ENCODE measurements at regions not wholly inside any gene's neighbourhood (a gene's known extent, or its start where the extent isn't known, plus 50 kb on each side); places are given as distances from the start of the nearest gene placed in this dataset.
A peak's percentile ranks its signal among the peaks of the same experiment; 100 is the strongest.

DNA sequence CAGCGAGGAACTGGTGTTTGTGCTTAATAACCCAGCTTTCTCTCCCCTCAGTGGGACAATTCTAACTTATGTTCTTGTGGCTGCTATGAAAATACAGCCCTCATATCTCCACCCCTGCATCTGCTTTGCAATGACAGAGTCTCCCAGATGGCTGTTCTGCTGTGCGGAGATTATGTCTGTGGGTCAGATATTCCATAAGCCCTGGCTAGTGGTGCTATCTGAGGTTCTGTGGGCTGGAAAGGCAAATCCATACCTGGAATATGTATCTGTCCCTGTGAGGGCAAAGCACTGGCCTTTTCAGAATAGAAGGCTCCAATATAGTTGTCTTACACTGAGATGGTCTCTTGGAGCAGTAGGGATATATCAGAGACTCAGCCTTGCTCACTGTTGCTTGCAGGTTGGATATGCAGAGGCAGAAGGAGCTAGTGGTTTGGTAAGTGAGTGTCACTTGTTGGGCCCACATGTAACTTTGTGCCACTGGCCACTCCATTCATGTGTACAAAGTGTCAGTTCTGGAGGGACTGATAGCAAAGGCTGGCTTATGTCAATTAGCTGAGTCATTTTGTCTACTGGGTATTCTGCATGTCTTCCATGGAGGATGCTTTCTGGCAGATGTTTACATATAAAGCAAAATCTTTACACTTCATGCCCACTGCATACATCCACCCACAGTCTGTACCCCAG is 246.6 kb downstream of the FAM76B start:
- ChIA-PET POLR2A (no interaction called here), CTCF (no interaction called here)
- no peak for DNase-seq
- Histone ChIP-seq H3K4me3 (ENCODE audit: low read depth, low read length) (no peak overlapping the region), H3K27me3 (replicated peaks; ENCODE audit: control insufficient read depth, insufficient read depth, low read length) (no peaks in the 10 kb centered on the region), H3K36me3 (ENCODE audit: control insufficient read depth, insufficient read depth, low read length) (no peaks in the 10 kb centered on the region), H3K9me3 (no peaks in the 10 kb centered on the region), H3K4me1 (no peaks in the 10 kb centered on the region)
- Mint-ChIP-seq H3K36me3 (ENCODE audit: insufficient read depth, unreplicated experiment) (no peaks in the 10 kb centered on the region), H3K27me3 (ENCODE audit: insufficient read depth, unreplicated experiment) (peaks cover 8% of the 10 kb centered on the region), H3K27ac (ENCODE audit: unreplicated experiment) (no peak overlapping the region), H3K4me1 (ENCODE audit: low read depth, unreplicated experiment) (peaks cover 6% of the 10 kb centered on the region), H3K4me3 (ENCODE audit: unreplicated experiment) (no peak overlapping the region), H3K9me3 (ENCODE audit: unreplicated experiment) (no peaks in the 10 kb centered on the region)
- TF ChIP-seq, protein P1, sequence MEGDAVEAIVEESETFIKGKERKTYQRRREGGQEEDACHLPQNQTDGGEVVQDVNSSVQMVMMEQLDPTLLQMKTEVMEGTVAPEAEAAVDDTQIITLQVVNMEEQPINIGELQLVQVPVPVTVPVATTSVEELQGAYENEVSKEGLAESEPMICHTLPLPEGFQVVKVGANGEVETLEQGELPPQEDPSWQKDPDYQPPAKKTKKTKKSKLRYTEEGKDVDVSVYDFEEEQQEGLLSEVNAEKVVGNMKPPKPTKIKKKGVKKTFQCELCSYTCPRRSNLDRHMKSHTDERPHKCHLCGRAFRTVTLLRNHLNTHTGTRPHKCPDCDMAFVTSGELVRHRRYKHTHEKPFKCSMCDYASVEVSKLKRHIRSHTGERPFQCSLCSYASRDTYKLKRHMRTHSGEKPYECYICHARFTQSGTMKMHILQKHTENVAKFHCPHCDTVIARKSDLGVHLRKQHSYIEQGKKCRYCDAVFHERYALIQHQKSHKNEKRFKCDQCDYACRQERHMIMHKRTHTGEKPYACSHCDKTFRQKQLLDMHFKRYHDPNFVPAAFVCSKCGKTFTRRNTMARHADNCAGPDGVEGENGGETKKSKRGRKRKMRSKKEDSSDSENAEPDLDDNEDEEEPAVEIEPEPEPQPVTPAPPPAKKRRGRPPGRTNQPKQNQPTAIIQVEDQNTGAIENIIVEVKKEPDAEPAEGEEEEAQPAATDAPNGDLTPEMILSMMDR (IDR thresholded peaks at IDR 0.05; ENCODE audit: insufficient read depth in 1 of 2, low read depth in 1 of 2, low read length in 1 of 2, severe bottlenecking in 1 of 2, unreplicated experiment in 1 of 2), result no peak
- intact Hi-C loops (cut with micrococcal nuclease; ENCODE audit: unreplicated experiment), result no loop called here
- BruUV-seq (replicated peaks), result no TSS peak

DNA sequence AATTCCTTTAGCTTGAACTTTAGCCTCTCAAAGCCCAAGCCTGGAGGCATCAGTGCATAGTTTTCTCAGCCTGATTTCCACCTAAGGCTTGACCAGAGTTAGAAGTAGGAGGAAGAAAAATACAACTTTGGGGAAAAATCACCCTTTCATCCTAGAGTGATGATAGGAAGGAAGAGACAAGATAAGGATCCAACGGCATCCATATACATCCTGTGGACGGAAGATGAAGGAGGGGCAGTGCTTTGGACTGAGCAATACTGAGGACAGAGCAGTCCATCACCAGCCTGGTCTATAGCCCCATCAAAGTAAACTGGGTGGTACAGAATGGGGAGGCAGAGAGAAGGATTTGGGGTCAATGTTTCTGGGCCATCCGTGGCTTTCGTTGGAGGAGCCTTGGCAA is 247.9 kb downstream of the FAM76B start:
- Histone ChIP-seq H3K36me3 (ENCODE audit: control insufficient read depth, insufficient read depth, low read length) (no peaks in the 10 kb centered on the region), H3K4me3 (ENCODE audit: low read depth, low read length) (no peak overlapping the region), H3K4me1 (no peaks in the 10 kb centered on the region), H3K9me3 (no peaks in the 10 kb centered on the region), H3K27me3 (replicated peaks; ENCODE audit: control insufficient read depth, insufficient read depth, low read length) (no peaks in the 10 kb centered on the region)
- no TSS peak for BruUV-seq (replicated peaks)
- intact Hi-C loops (cut with micrococcal nuclease; ENCODE audit: unreplicated experiment), result no loop called here
- TF ChIP-seq, protein P1 (IDR thresholded peaks at IDR 0.05; ENCODE audit: insufficient read depth in 1 of 2, low read depth in 1 of 2, low read length in 1 of 2, severe bottlenecking in 1 of 2, unreplicated experiment in 1 of 2), result no peak
- Mint-ChIP-seq H3K4me1 (ENCODE audit: low read depth, unreplicated experiment) (peaks cover 6% of the 10 kb centered on the region), H3K27me3 (ENCODE audit: insufficient read depth, unreplicated experiment) (peaks cover 8% of the 10 kb centered on the region), H3K27ac (ENCODE audit: unreplicated experiment) (no peak overlapping the region), H3K9me3 (ENCODE audit: unreplicated experiment) (no peaks in the 10 kb centered on the region), H3K36me3 (ENCODE audit: insufficient read depth, unreplicated experiment) (no peaks in the 10 kb centered on the region), H3K4me3 (ENCODE audit: unreplicated experiment) (no peak overlapping the region)
- POLR2A ChIA-PET, result no interaction called here
- CTCF ChIA-PET, result no interaction called here
- DNase-seq, result no peak

DNA sequence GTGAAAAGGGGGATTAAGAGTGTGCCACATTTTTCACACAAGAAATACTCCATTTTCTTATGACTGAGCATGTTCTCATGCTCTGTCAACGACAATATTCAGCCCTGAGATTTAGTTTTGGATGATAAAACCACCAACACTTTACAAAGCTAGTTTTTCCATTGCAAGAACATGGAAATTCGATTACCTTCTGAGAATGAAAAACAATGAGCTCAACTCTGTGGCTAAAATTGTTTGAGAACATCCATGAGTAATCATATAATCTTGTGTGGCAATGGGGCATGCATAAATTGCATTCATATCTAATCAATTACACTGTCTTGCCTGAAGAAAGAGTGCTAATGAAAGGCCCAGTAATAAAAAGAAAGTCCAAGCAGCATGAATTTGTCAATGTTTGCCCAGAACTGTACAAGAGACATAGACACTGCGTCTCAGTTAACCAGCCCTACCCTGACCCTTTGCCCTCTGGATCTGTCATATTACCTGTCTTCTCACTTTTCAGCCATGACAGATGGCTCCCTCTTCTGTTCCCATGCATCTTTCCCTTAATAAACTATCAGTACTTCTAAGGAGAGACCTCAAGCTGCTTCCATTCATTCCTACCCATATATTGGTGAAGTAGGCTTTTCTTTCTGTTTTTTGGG is 253.4 kb downstream of the FAM76B start:
- intact Hi-C loops (cut with micrococcal nuclease; ENCODE audit: unreplicated experiment), result loop anchor here (1.0 to 5.0 kb wide), 2 partner anchors 171 to 385 kb away; no protein-coding TSS in a partner anchor
- TF ChIP-seq, protein P1 (IDR thresholded peaks at IDR 0.05; ENCODE audit: insufficient read depth in 1 of 2, low read depth in 1 of 2, low read length in 1 of 2, severe bottlenecking in 1 of 2, unreplicated experiment in 1 of 2), result peak in 1 of 2 experiments; percentile 41
- Mint-ChIP-seq H3K27me3 (ENCODE audit: insufficient read depth, unreplicated experiment) (peaks cover 9% of the 10 kb centered on the region), H3K9me3 (ENCODE audit: unreplicated experiment) (peaks cover 20% of the 10 kb centered on the region), H3K27ac (ENCODE audit: unreplicated experiment) (no peak overlapping the region), H3K36me3 (ENCODE audit: insufficient read depth, unreplicated experiment) (no peaks in the 10 kb centered on the region), H3K4me1 (ENCODE audit: low read depth, unreplicated experiment) (no peaks in the 10 kb centered on the region), H3K4me3 (ENCODE audit: unreplicated experiment) (no peak overlapping the region)
- no TSS peak for BruUV-seq (replicated peaks)
- Histone ChIP-seq H3K4me1 (no peaks in the 10 kb centered on the region), H3K36me3 (ENCODE audit: control insufficient read depth, insufficient read depth, low read length) (no peaks in the 10 kb centered on the region), H3K27me3 (replicated peaks; ENCODE audit: control insufficient read depth, insufficient read depth, low read length) (no peaks in the 10 kb centered on the region), H3K4me3 (ENCODE audit: low read depth, low read length) (no peak overlapping the region), H3K9me3 (peaks cover 15% of the 10 kb centered on the region; the same call in 1 of the 2 replicates)
- DNase-seq, result peak in 1 of 2 experiments; percentile 35
- CTCF ChIA-PET, result interaction anchor here (1.0 to 1.4 kb wide), 2 partner anchors 382 to 385 kb away, joined by 3 to 5 read pairs; no protein-coding TSS in a partner anchor
- POLR2A ChIA-PET, result no interaction called here

Measured in Caco-2 (cell line).